ENCODE measurements at regions not wholly inside any gene's neighbourhood (a gene's known extent, or its start where the extent isn't known, plus 50 kb on each side); places are given as distances from the start of the nearest gene placed in this dataset.

DNA sequence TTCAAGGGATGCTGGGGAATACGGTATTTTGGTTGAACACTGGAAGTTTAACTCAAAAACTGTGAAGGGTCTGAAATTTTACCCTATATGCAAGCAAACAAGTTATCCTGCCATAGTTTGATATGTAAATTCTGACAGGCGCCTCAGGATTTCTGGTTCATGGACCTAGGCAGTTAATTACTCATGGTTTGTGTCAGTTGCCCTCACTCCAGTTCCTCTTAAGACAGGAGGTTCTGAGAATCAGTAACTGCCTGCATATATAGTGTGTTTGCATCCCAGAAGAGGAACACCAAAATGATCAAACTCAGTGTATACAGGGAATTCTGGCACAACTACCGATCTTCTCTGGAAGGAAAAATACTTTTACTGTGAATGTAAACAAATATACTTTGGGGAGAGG is 360.4 kb upstream of the NWD2 start:
- TF ChIP-seq POLR2A (IDR thresholded peaks at IDR 0.05; ENCODE audit: low read length): no peak
- TF ChIP-seq GATA1 (IDR thresholded peaks at IDR 0.05; ENCODE audit: low read depth, low read length): no peak
